ENCODE measurements at regions not wholly inside any gene's neighbourhood (a gene's known extent, or its start where the extent isn't known, plus 50 kb on each side); places are given as distances from the start of the nearest gene placed in this dataset.

DNA sequence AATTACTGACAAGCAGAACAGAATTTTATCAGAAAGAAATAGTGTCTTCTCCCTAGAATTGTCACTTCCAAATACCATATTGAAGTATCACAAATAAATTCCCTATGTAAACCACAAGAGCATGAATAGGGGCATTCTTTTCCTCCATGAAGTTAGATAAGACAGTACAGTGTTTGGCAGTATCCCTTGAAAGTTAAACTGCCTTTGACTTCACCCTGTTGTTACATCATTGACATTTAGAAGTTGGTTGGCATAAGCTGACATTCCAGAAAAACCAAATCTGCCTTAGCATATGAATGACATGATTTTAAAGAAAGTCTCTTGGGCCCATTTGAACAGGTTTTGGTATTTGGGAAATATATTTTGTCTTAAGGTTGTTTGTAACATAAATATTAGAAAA is 50.2 kb upstream of the OSR1 start:
- BruUV-seq (replicated peaks): no TSS peak
- Histone ChIP-seq H3K4me3 (replicated peaks in 1 of 3; ENCODE audit: insufficient read depth in 1 of 3, low read depth in 2 of 3, low read length in 3 of 3) (no peak overlapping the region), H3K9me3 (ENCODE audit: low read length) (no peaks in the 10 kb centered on the region), H3K36me3 (replicated peaks in 1 of 2; ENCODE audit: control insufficient read depth in 1 of 2, insufficient read depth in 2 of 2, low read length in 2 of 2) (no peaks in the 10 kb centered on the region), H3K27me3 (ENCODE audit: control insufficient read depth in 1 of 2, insufficient read depth in 2 of 2, low read length in 2 of 2) (0 out of 5 replicates have a peak, but pooled peaks cover 0 to 3% of the 10 kb centered on the region in 2 experiments), H3K9ac (ENCODE audit: insufficient read depth, low read depth, low read length) (no peak overlapping the region), H3K79me2 (ENCODE audit: insufficient read depth, low read length) (no peaks in the 10 kb centered on the region), H3K4me1 (ENCODE audit: insufficient read depth, low read length) (no peaks in the 10 kb centered on the region), H3K4me2 (ENCODE audit: low read depth, low read length) (no peak overlapping the region), H4K20me1 (ENCODE audit: insufficient read depth, low read length) (no peaks in the 10 kb centered on the region), H2AFZ (ENCODE audit: low read length) (no peak overlapping the region), H3K27ac (ENCODE audit: extremely low read length, insufficient read depth, low read length) (no peak overlapping the region)
- ATAC-seq: no peak
- ChIA-PET POLR2A (no interaction called here), CTCF (ENCODE audit: low intra/inter-chr PET ratio, low total read pairs) (no interaction called here)
- intact Hi-C loops (cut with micrococcal nuclease; ENCODE audit: unreplicated experiment) (loop anchor here (5.0 kb wide), 1 partner anchor 99 kb away; no protein-coding TSS in a partner anchor), in situ Hi-C loops (cut with HindIII; ENCODE audit: extremely low pct_ligation_motif_present, low pct_unique_long_range_greater_than_20kb) (no loop called here)
- no peak for FAIRE-seq
- DNase-seq (ENCODE audit: low spot score): peak; percentile 24
- peak; percentile 71 for TF ChIP-seq BCL6 (CRISPR knock-in tag; IDR thresholded peaks at IDR 0.05)
- TF ChIP-seq, protein P1, sequence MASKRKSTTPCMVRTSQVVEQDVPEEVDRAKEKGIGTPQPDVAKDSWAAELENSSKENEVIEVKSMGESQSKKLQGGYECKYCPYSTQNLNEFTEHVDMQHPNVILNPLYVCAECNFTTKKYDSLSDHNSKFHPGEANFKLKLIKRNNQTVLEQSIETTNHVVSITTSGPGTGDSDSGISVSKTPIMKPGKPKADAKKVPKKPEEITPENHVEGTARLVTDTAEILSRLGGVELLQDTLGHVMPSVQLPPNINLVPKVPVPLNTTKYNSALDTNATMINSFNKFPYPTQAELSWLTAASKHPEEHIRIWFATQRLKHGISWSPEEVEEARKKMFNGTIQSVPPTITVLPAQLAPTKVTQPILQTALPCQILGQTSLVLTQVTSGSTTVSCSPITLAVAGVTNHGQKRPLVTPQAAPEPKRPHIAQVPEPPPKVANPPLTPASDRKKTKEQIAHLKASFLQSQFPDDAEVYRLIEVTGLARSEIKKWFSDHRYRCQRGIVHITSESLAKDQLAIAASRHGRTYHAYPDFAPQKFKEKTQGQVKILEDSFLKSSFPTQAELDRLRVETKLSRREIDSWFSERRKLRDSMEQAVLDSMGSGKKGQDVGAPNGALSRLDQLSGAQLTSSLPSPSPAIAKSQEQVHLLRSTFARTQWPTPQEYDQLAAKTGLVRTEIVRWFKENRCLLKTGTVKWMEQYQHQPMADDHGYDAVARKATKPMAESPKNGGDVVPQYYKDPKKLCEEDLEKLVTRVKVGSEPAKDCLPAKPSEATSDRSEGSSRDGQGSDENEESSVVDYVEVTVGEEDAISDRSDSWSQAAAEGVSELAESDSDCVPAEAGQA (IDR thresholded peaks at IDR 0.05; ENCODE audit: low read depth): no peak
- TF ChIP-seq, protein P1 (CRISPR knock-in tag; IDR thresholded peaks at IDR 0.05; ENCODE audit: borderline replicate concordance): no peak
- no peak for TF ChIP-seq ZNF567 (CRISPR knock-in tag; IDR thresholded peaks at IDR 0.05; ENCODE audit: borderline replicate concordance)
- no peak for TF ChIP-seq SCMH1 (CRISPR knock-in tag; IDR thresholded peaks at IDR 0.05; ENCODE audit: borderline replicate concordance)

Measured in HepG2 (cell line).